ENCODE measurements at regions not wholly inside any gene's neighbourhood (a gene's known extent, or its start where the extent isn't known, plus 50 kb on each side); places are given as distances from the start of the nearest gene placed in this dataset.

DNA sequence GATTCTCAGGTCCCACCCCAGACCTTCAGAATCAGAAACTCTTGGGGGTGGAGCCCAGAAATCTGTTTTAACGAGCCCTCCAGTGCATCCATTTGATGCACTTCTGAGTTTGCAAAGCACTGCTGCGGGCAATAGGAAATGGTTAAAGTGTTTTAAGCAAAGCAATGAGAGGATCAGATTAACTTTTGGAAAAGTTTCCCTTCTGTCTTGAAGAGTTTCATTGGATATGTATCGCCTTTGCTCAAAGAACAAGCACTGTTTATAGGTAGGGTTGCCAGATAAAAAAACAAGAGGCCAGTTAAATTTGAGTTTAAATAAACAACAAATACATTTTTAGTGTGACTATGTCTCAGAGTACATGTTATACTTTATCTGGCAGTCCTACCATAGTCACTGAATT, 226.0 kb downstream of the BMP7 start:
- TF ChIP-seq SIN3A (IDR thresholded peaks at IDR 0.05; ENCODE audit: borderline replicate concordance, insufficient read depth, low read depth, low read length) (no peak), TCF7L2 (IDR thresholded peaks at IDR 0.05; ENCODE audit: low read depth, low read length) (no peak), POLR2AphosphoS5 (IDR thresholded peaks at IDR 0.05; ENCODE audit: low read depth, low read length) (no peak)
- TF ChIP-seq, protein P1, sequence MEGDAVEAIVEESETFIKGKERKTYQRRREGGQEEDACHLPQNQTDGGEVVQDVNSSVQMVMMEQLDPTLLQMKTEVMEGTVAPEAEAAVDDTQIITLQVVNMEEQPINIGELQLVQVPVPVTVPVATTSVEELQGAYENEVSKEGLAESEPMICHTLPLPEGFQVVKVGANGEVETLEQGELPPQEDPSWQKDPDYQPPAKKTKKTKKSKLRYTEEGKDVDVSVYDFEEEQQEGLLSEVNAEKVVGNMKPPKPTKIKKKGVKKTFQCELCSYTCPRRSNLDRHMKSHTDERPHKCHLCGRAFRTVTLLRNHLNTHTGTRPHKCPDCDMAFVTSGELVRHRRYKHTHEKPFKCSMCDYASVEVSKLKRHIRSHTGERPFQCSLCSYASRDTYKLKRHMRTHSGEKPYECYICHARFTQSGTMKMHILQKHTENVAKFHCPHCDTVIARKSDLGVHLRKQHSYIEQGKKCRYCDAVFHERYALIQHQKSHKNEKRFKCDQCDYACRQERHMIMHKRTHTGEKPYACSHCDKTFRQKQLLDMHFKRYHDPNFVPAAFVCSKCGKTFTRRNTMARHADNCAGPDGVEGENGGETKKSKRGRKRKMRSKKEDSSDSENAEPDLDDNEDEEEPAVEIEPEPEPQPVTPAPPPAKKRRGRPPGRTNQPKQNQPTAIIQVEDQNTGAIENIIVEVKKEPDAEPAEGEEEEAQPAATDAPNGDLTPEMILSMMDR (IDR thresholded peaks at IDR 0.05), result no peak
